Kidney epithelial cell (primary cell): ENCODE measurements at regions not wholly inside any gene's neighbourhood (a gene's known extent, or its start where the extent isn't known, plus 50 kb on each side); places are given as distances from the start of the nearest gene placed in this dataset.
A peak's percentile ranks its signal among the peaks of the same experiment; 100 is the strongest.

Experiments
- DNase-seq: peaks from one replicate; pipeline ENCODE4 v3.0.0-alpha.2; 2010; ENCODE audit warnings: low read depth
- H3K27me3 ChIP-seq: 2 replicates; pipeline ENCODE4 v1.6.0; 2011; ENCODE audit warnings: low read length; ENCODE audit not compliant: control insufficient read depth, insufficient read depth
- H3K36me3 ChIP-seq: 2 replicates; pipeline ENCODE4 v1.5.1; 2011; ENCODE audit warnings: low read length; ENCODE audit not compliant: control insufficient read depth, insufficient read depth
- H3K4me3 ChIP-seq: 2 replicates; pipeline ENCODE4 v1.5.1; 2011; ENCODE audit warnings: low read depth, mild to moderate bottlenecking, control low read depth, low read length
- TF ChIP-seq, protein P1 (sequence below): IDR thresholded peaks from 2 replicates; pipeline ENCODE4 v1.5.1; 2011; ENCODE audit warnings: mild to moderate bottlenecking, moderate library complexity, low read length, control low read depth, inconsistent platforms; ENCODE audit not compliant: insufficient read depth, poor library complexity, severe bottlenecking

DNA sequence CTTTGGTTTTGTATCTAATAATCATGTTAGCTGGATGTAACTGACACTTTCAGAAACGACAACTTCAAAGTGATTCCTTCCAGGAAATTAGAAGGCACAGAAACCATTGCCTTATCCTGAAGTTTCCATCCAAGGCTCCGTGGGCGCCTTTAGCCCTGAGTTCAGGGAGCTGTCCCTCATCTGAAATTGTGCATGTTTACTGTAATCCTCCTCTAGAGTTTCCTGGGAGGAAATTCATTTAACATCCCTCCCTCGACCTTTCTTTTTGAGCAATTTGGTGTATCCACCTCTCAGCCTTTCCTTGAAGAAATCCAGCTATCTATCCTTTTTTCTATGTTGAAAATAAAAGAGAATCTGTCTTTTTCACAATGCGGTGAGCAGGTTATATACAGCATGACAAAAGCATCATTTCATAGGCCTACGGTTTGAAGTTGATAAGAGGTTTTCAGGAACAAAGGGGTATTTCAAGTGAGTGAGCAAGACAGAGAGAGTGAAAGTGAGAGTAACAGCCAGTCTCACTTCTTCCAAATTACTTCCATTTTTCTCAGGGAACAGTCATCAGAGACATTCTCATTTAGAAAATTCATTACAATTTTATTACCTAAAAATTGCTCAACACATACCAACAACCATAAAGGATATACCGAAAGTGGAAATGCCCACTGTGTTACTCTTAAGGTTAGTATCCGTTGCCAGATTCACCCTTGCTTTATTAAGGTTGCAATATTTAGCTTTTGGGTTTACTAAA lies 167.3 kb downstream of the MREG start:
- H3K36me3 ChIP-seq, result no peaks in the 10 kb centered on the region
- DNase-seq, result no peak
- TF ChIP-seq, protein P1, sequence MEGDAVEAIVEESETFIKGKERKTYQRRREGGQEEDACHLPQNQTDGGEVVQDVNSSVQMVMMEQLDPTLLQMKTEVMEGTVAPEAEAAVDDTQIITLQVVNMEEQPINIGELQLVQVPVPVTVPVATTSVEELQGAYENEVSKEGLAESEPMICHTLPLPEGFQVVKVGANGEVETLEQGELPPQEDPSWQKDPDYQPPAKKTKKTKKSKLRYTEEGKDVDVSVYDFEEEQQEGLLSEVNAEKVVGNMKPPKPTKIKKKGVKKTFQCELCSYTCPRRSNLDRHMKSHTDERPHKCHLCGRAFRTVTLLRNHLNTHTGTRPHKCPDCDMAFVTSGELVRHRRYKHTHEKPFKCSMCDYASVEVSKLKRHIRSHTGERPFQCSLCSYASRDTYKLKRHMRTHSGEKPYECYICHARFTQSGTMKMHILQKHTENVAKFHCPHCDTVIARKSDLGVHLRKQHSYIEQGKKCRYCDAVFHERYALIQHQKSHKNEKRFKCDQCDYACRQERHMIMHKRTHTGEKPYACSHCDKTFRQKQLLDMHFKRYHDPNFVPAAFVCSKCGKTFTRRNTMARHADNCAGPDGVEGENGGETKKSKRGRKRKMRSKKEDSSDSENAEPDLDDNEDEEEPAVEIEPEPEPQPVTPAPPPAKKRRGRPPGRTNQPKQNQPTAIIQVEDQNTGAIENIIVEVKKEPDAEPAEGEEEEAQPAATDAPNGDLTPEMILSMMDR, result no peak
- no peaks in the 10 kb centered on the region for H3K27me3 ChIP-seq
- H3K4me3 ChIP-seq, result no peak overlapping the region

DNA sequence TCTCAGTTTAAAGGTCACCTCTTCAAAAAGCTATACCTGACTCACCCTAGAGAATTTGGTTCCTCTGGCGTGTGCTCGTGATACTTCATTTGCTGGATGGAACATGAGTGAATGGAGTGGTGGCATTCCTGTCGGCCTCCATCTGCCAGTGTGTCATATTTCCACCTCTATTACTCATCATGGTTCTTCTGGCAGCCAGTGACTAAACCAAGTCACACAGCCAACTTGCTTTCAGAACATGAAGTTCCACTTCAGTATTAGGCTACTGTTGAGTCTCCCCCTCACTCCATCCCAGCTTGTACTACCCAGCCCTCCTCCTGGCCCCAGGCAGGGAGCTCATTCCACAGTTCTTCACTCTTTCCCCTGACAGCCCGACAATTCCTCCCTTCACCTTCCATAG lies 169.8 kb downstream of the MREG start:
- Histone ChIP-seq H3K36me3 (no peaks in the 10 kb centered on the region), H3K4me3 (no peak overlapping the region), H3K27me3 (no peaks in the 10 kb centered on the region)
- peak; percentile 91 for DNase-seq
- TF ChIP-seq, protein P1, result no peak

DNA sequence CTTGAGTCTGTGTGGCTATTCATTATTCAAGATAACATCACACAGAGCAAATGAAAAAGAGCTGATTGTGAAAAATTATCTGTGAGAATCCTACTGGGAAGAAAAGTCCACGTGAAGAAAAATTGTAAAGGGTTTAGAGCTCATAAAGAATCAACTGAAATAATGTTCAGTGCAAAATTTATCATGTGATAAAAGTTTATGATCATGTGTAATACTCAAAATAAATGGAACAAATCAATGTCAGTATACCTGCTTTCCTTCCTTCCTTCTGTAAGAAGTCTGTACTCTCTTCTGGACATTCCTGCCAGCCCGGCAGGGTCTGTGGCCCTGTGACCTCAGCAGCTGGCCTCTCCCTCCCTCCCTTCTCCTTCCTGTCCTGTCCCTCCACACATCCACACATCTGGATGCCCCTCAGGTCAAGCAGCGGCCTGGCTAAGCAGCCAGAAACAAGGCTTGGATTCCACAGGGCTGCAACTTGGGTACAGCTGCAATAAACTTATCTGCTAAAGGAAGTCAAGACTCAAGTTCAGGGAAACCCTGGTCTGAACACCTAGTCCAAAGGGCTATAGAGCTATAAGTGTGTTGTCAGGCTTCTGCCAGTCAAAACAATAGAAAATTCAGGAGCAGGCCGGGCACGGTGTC lies 172.1 kb downstream of the MREG start:
- Histone ChIP-seq H3K36me3 (no peaks in the 10 kb centered on the region), H3K27me3 (no peaks in the 10 kb centered on the region), H3K4me3 (no peak overlapping the region)
- TF ChIP-seq, protein P1, result no peak
- no peak for DNase-seq

DNA sequence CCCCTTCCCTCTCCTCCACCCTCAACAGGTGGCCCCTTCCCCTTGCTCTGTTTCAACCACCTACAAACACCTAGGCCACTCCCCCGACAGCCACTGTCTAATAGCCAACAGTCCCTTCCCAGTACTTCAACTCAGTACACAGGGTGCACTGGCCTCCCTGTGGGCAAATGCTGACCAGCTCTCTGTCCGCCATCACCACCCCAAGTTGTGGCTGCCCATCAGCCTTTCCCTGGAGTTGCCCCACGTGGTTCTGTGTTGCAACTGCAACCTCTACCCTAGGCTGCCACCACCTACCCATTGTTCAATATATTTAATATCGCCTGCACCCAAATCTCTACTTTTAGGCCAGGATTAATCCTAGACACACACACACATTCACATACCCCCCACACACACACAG lies 173.5 kb downstream of the MREG start:
- H3K4me3 ChIP-seq, result no peak overlapping the region
- no peaks in the 10 kb centered on the region for H3K36me3 ChIP-seq
- H3K27me3 ChIP-seq, result no peaks in the 10 kb centered on the region
- TF ChIP-seq, protein P1, result no peak
- no peak for DNase-seq

GRCh38 chr2:215839309-215839708 lies 174.0 kb downstream of the MREG start:
- no peak for DNase-seq
- TF ChIP-seq, protein P1, result no peak
- no peaks in the 10 kb centered on the region for H3K36me3 ChIP-seq
- H3K27me3 ChIP-seq, result no peaks in the 10 kb centered on the region
- no peak overlapping the region for H3K4me3 ChIP-seq
